ENCODE measurements at regions not wholly inside any gene's neighbourhood (a gene's known extent, or its start where the extent isn't known, plus 50 kb on each side); places are given as distances from the start of the nearest gene placed in this dataset.

GRCh38 chr16:79302731-79303130 is 297.8 kb downstream of the MAF start:
- no peaks in the 10 kb centered on the region for H3K9me3 Mint-ChIP-seq
- no peaks in the 10 kb centered on the region for H3K36me3 Mint-ChIP-seq (ENCODE audit: low read depth)

DNA sequence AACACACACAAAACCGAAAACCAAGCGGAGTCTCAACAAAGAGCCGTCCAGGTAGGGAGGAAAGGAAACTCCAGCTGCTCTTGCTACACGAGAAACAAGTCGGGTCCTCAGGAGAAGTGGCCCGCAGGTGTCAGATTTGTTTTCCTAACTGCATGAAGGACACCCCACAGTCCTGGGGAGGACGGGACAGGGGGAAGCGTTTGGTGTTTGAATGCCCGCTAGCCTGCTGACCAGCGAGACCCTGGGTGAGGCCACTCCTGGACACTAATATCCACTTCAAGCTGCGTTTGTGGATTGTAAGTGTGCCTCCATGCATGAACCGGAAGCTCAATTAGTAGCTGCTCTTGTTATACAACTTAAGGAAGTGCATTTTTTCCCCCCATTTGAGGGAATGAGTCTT is 299.5 kb downstream of the MAF start:
- no peaks in the 10 kb centered on the region for H3K4me1 Mint-ChIP-seq (ENCODE audit: low read depth)
- H3K27me3 Mint-ChIP-seq (ENCODE audit: insufficient read depth) = peaks cover 5% of the 10 kb centered on the region
- H3K4me3 Mint-ChIP-seq = no peak overlapping the region

More at GRCh38 chr16:79302731-79303130, 297.8 kb downstream of the MAF start:
- Mint-ChIP-seq H3K27ac (no peak overlapping the region), H3K4me3 (no peak overlapping the region), H3K27me3 (ENCODE audit: insufficient read depth) (peaks cover 11% of the 10 kb centered on the region), H3K4me1 (ENCODE audit: low read depth) (no peaks in the 10 kb centered on the region)
- intact Hi-C loops (cut with micrococcal nuclease) = loop anchor here (1.0 kb wide), 1 partner anchor 16 kb away; no protein-coding TSS in a partner anchor
- no peak for DNase-seq (ENCODE audit: low spot score)

GRCh38 chr16:79298894-79299799 is 301.4 kb downstream of the MAF start:
- Mint-ChIP-seq H3K27me3 (ENCODE audit: insufficient read depth) (peaks cover 6% of the 10 kb centered on the region), H3K4me1 (ENCODE audit: low read depth) (no peaks in the 10 kb centered on the region), H3K9me3 (no peaks in the 10 kb centered on the region), H3K4me3 (no peak overlapping the region), H3K27ac (no peak overlapping the region), H3K36me3 (ENCODE audit: low read depth) (no peaks in the 10 kb centered on the region)
- intact Hi-C loops (cut with micrococcal nuclease) = no loop called here
- no peak for DNase-seq (ENCODE audit: low spot score)

More for the DNA sequence above, 299.5 kb downstream of the MAF start:
- intact Hi-C loops (cut with micrococcal nuclease) = no loop called here
- H3K27ac Mint-ChIP-seq = no peak overlapping the region
- no peaks in the 10 kb centered on the region for H3K36me3 Mint-ChIP-seq (ENCODE audit: low read depth)
- no peak for DNase-seq (ENCODE audit: low spot score)
- H3K9me3 Mint-ChIP-seq = no peaks in the 10 kb centered on the region

- Mint-ChIP-seq H3K27ac (peak overlapping the region; percentile 27), H3K36me3 (ENCODE audit: low read depth) (no peaks in the 10 kb centered on the region), H3K4me1 (ENCODE audit: low read depth) (peaks cover 2% of the 10 kb centered on the region)
Observed at GRCh38 chr16:79298476-79298875, 302.1 kb downstream of the MAF start.

DNA sequence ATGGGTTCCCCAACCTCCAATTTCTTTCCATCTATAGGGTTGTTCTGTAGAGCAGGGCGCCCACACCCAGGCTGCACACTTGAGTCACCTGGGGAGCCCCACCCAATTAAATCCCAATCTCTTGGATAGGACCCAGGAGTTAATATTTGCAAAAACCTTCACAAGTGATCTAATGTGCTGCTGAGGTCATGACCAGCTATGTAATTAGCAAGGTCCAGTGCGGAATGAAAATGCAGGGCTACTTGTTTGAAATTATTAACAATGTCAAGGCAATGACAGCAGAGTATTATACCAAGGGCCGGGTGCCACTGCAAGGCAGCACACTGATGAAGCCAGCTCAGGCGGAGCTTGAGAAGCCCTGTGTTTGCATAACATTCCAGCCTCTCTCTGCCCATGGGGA is 302.7 kb downstream of the MAF start:
- Mint-ChIP-seq H3K27me3 (ENCODE audit: insufficient read depth) (peaks cover 9% of the 10 kb centered on the region), H3K4me3 (no peak overlapping the region), H3K9me3 (no peaks in the 10 kb centered on the region), H3K4me1 (ENCODE audit: low read depth) (peaks cover 7% of the 10 kb centered on the region), H3K27ac (no peak overlapping the region), H3K36me3 (ENCODE audit: low read depth) (no peaks in the 10 kb centered on the region)
- no peak for DNase-seq (ENCODE audit: low spot score)
- intact Hi-C loops (cut with micrococcal nuclease) = no loop called here

More at GRCh38 chr16:79298476-79298875, 302.1 kb downstream of the MAF start:
- H3K4me3 Mint-ChIP-seq = no peak overlapping the region
- H3K27me3 Mint-ChIP-seq (ENCODE audit: insufficient read depth) = peaks cover 8% of the 10 kb centered on the region
- no peaks in the 10 kb centered on the region for H3K9me3 Mint-ChIP-seq
- intact Hi-C loops (cut with micrococcal nuclease) = no loop called here
- DNase-seq (ENCODE audit: low spot score) = no peak

DNA sequence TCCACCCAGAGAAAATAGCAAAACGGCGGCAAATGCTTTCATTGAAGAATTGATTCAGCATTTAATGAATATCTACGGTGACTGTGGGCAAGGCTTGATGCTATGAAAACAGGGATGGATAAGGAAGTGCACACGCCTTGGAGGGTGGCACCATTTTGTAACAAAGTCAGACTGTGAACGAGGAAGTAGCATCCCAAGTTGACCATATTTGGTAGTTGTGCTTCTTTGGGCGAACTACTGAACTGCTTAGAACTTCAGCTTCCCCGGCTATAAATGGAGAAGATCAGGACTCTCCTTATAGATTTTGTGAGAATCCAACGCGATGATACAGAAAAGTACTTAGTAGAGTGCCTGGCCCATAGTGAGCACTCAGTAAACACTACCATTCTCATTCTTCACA is 303.2 kb downstream of the MAF start:
- H3K4me3 Mint-ChIP-seq = no peak overlapping the region
- peaks cover under 1% of the 10 kb centered on the region for H3K9me3 Mint-ChIP-seq
- no peak for DNase-seq (ENCODE audit: low spot score)
- peaks cover 7% of the 10 kb centered on the region for H3K4me1 Mint-ChIP-seq (ENCODE audit: low read depth)
- intact Hi-C loops (cut with micrococcal nuclease) = no loop called here
- no peaks in the 10 kb centered on the region for H3K36me3 Mint-ChIP-seq (ENCODE audit: low read depth)
- peaks cover 6% of the 10 kb centered on the region for H3K27me3 Mint-ChIP-seq (ENCODE audit: insufficient read depth)
- H3K27ac Mint-ChIP-seq = no peak overlapping the region

DNA sequence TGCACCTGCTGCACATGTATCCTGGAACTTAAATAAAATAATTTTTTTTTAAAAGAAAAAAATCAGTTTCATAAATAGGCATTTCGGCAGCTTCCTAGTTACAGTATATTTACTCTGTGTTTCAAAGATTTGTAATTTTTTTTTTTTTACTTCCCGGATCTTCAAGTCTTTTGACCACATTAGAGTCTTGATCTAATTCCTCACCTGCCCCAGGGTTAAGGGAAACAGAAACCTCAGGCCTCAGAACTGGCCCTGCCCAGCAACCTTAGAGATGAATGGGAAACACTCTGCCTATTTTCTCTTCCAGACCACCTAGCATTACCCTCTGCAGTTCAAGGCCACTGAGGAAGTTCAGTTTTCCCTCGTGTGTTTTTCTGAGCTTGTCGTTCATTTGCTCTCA is 304.0 kb downstream of the MAF start:
- intact Hi-C loops (cut with micrococcal nuclease) = no loop called here
- Mint-ChIP-seq H3K36me3 (ENCODE audit: low read depth) (no peaks in the 10 kb centered on the region), H3K9me3 (peaks cover 6% of the 10 kb centered on the region), H3K27me3 (ENCODE audit: insufficient read depth) (peaks cover 9% of the 10 kb centered on the region), H3K4me1 (ENCODE audit: low read depth) (peaks cover 7% of the 10 kb centered on the region), H3K27ac (no peak overlapping the region), H3K4me3 (no peak overlapping the region)
- no peak for DNase-seq (ENCODE audit: low spot score)

- Mint-ChIP-seq H3K4me3 (no peak overlapping the region), H3K27me3 (ENCODE audit: insufficient read depth) (peaks cover 9% of the 10 kb centered on the region), H3K9me3 (peaks cover 6% of the 10 kb centered on the region), H3K4me1 (ENCODE audit: low read depth) (peaks cover 7% of the 10 kb centered on the region), H3K36me3 (ENCODE audit: low read depth) (no peaks in the 10 kb centered on the region), H3K27ac (no peak overlapping the region)
- no peak for DNase-seq (ENCODE audit: low spot score)
- intact Hi-C loops (cut with micrococcal nuclease) = no loop called here
Observed at GRCh38 chr16:79295746-79296145, 304.8 kb downstream of the MAF start.

DNA sequence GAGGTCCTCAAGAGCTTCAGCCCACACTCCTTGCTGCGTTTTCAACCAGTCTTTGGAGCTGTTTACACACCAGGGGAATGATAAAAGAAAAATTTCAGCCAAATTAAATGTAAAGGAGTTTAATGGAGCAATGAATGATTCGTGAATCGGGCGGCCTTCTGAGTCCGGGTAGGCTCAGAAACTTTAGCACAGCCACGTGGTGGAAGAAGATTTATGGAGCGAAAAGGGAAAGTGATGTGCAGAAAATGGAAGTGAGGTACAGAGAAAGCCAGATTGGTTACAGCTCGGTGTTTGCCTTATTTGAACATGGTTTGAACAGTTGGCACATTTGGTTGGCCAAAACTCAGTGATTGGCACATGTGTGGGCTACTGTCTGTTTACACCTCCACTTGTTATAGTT is 305.4 kb downstream of the MAF start:
- intact Hi-C loops (cut with micrococcal nuclease) = no loop called here
- DNase-seq (ENCODE audit: low spot score) = no peak
- H3K4me1 Mint-ChIP-seq (ENCODE audit: low read depth) = peaks cover 7% of the 10 kb centered on the region
- no peak overlapping the region for H3K27ac Mint-ChIP-seq
- no peak overlapping the region for H3K4me3 Mint-ChIP-seq
- peaks cover 6% of the 10 kb centered on the region for H3K9me3 Mint-ChIP-seq
- no peaks in the 10 kb centered on the region for H3K36me3 Mint-ChIP-seq (ENCODE audit: low read depth)
- H3K27me3 Mint-ChIP-seq (ENCODE audit: insufficient read depth) = peaks cover 9% of the 10 kb centered on the region

DNA sequence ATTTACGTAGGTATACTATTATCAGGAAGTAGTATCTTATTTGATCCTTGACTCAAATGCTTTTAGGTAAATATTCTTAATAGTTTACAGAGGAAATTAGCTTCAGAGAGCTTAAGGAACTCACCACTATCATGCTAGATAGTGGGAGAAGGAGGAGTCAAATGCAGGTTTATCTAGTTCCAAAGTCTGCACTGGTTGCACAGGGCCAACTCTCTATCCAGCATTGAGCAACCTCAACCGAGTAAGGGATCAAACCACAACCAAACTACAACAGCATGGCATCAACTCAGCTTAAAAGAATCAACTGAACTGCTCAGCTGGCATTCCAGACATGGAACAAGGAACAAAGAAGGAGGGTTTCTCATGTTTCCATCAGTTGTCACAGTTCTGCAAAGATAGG is 306.0 kb downstream of the MAF start:
- Mint-ChIP-seq H3K27me3 (ENCODE audit: insufficient read depth) (peaks cover 9% of the 10 kb centered on the region), H3K27ac (no peak overlapping the region), H3K4me3 (no peak overlapping the region), H3K4me1 (ENCODE audit: low read depth) (peaks cover 7% of the 10 kb centered on the region), H3K36me3 (ENCODE audit: low read depth) (no peaks in the 10 kb centered on the region), H3K9me3 (peaks cover 6% of the 10 kb centered on the region)
- DNase-seq (ENCODE audit: low spot score) = no peak
- intact Hi-C loops (cut with micrococcal nuclease) = no loop called here

DNA sequence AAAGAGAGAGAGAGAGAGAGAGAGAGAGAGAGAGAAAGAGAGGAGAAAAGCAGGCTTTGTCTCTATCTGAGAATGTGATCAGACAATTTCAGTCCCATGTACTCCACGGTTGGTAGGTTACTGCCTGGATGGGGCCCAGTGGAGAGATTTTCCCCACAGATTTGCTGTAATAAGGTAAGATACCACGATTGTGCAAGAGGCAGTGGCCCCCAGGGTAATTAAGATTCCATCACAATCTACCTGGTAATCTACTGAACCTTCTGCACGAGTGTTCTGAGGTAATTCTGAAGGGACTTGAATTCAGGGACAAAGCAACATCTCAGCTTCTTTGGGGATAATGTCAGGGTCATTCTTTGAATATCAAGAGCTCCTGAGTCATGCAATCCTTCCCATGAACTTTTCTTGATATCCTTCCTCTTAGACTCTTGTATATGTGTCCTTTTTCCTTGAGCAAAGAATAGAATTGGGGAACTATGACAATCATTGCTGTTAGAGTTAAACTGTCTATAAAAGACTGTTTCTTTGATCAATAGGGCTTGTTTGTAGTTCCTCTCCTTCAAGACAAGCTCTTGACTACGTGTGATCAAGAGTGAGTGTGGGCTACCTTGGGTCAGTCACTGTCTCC is 306.6 kb downstream of the MAF start:
- H3K9me3 Mint-ChIP-seq = peaks cover 6% of the 10 kb centered on the region

GRCh38 chr16:79288066-79288465 is 312.5 kb downstream of the MAF start:
- no peak for DNase-seq (ENCODE audit: low spot score)
- Mint-ChIP-seq H3K27ac (peak overlapping the region; percentile 26), H3K9me3 (peaks cover 13% of the 10 kb centered on the region), H3K27me3 (ENCODE audit: insufficient read depth) (peaks cover 10% of the 10 kb centered on the region), H3K36me3 (ENCODE audit: low read depth) (peaks cover 6% of the 10 kb centered on the region), H3K4me3 (no peak overlapping the region), H3K4me1 (ENCODE audit: low read depth) (peaks cover 47% of the 10 kb centered on the region)
- intact Hi-C loops (cut with micrococcal nuclease) = no loop called here

More for the DNA sequence above, 306.6 kb downstream of the MAF start:
- intact Hi-C loops (cut with micrococcal nuclease) = no loop called here
- Mint-ChIP-seq H3K4me3 (no peak overlapping the region), H3K36me3 (ENCODE audit: low read depth) (peaks cover 1% of the 10 kb centered on the region), H3K4me1 (ENCODE audit: low read depth) (peaks cover 13% of the 10 kb centered on the region), H3K27me3 (ENCODE audit: insufficient read depth) (peaks cover 11% of the 10 kb centered on the region), H3K27ac (no peak overlapping the region)
- DNase-seq (ENCODE audit: low spot score) = no peak

- intact Hi-C loops (cut with micrococcal nuclease) = loop anchor here (1.0 kb wide), 3 partner anchors 9 to 29 kb away; no protein-coding TSS in a partner anchor
- H3K27ac Mint-ChIP-seq = peak overlapping the region; percentile 77
- H3K36me3 Mint-ChIP-seq (ENCODE audit: low read depth) = peaks cover 8% of the 10 kb centered on the region
- H3K4me1 Mint-ChIP-seq (ENCODE audit: low read depth) = peaks cover 51% of the 10 kb centered on the region
- peaks cover 10% of the 10 kb centered on the region for H3K27me3 Mint-ChIP-seq (ENCODE audit: insufficient read depth)
- peak overlapping the region; percentile 51 for H3K4me3 Mint-ChIP-seq
- peaks cover 13% of the 10 kb centered on the region for H3K9me3 Mint-ChIP-seq
- DNase-seq (ENCODE audit: low spot score) = no peak
Observed at GRCh38 chr16:79287424-79287917, 313.1 kb downstream of the MAF start.
